Small intestine (tissue), 7 donors: ENCODE measurements at regions not wholly inside any gene's neighbourhood (a gene's known extent, or its start where the extent isn't known, plus 50 kb on each side); places are given as distances from the start of the nearest gene placed in this dataset.

Source experiments
- DNase-seq, 2 donors: peaks; one replicate each; pipeline versions ENCODE4 v3.0.0 to v3.0.0-alpha.2; 2013
- FAIRE-seq: peaks from 2 replicates; lab custom pipeline; 2012; peaks lifted over from hg19 to GRCh38; lab: Jason Lieb, UNC
- H3K27ac ChIP-seq, 3 donors: one replicate each; pipeline ENCODE4 v1.5.1; 2013; ENCODE audit warnings: low read length in 2 of 3, mild to moderate bottlenecking in 2 of 3, control low read depth in 1 of 3, inconsistent platforms in 1 of 3, low read depth in 1 of 3, moderate library complexity in 1 of 3
- H3K27me3 ChIP-seq, 3 donors: one replicate each; pipeline ENCODE4 v1.6.1; 2013; ENCODE audit warnings: low read length in 3 of 3, inconsistent platforms in 1 of 3; ENCODE audit not compliant: control insufficient read depth in 3 of 3, insufficient read depth in 3 of 3
- H3K36me3 ChIP-seq, 3 donors: one replicate each; pipeline ENCODE4 v1.6.1; 2013; ENCODE audit warnings: low read length in 3 of 3, inconsistent platforms in 1 of 3, low read depth in 1 of 3, mild to moderate bottlenecking in 1 of 3, moderate library complexity in 1 of 3; ENCODE audit not compliant: control insufficient read depth in 3 of 3, insufficient read depth in 2 of 3
- H3K4me1 ChIP-seq, 3 donors: one replicate each; pipeline ENCODE4 v1.6.1; 2013; ENCODE audit warnings: low read length in 2 of 3, inconsistent platforms in 1 of 3, low read depth in 1 of 3, mild to moderate bottlenecking in 1 of 3, moderate library complexity in 1 of 3; ENCODE audit not compliant: control insufficient read depth in 3 of 3, insufficient read depth in 2 of 3
- H3K4me3 ChIP-seq, 3 donors: one replicate each; pipeline ENCODE4 v1.5.1; 2013; ENCODE audit warnings: low read length in 3 of 3, control low read depth in 1 of 3, inconsistent platforms in 1 of 3, low read depth in 1 of 3, mild to moderate bottlenecking in 1 of 3, moderate library complexity in 1 of 3
- H3K9me3 ChIP-seq, 2 donors: one replicate each; pipeline ENCODE4 v1.6.1; 2013; ENCODE audit warnings: low read depth in 1 of 2, low read length in 1 of 2; ENCODE audit not compliant: control insufficient read depth in 2 of 2, insufficient read depth in 1 of 2
- WGBS, 3 donors: extraction: QIAGEN DNeasy Blood & Tissue Kit; methylation state at CpG; one replicate each; pipeline ENCODE4 v1.1.7; 2013; 5-methylcytosine and 5-hydroxymethylcytosine counted together
- donor health status: healthy with polysubstance abuse.
- donor health status: control.
- donor health status: control.
- donor health status: Bipolar disorder and iron deficiency.
- donor health status: healthy.

DNA sequence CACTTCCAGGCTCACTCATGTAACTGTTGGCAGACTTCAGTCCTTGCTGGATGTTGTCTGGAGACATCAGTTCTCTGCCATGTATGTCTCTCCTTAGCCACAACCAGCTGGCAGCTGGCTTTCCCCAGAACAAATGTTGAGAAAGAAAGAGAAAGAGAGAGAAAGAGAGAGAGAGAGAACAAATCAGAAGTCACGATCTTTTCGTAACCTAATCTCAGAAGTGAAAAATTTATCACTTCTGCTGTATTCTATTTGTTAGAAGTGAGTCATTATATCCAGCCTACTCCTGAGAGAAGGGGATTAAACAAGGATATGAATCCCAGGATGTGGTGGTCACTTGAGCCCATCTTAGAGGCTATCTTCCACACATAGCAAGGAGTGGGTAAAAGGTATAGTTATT is 101.2 kb downstream of the BTG1 start:
- Histone ChIP-seq H3K9me3 (no peaks in the 10 kb centered on the region), H3K4me1 (no peaks in the 10 kb centered on the region), H3K27me3 (no peaks in the 10 kb centered on the region), H3K4me3 (no peak overlapping the region), H3K27ac (no peak overlapping the region), H3K36me3 (no peaks in the 10 kb centered on the region)
- WGBS, 3 donors = 82 to 91% (median 89%) methylated on average over 2 of the region's 2 CpGs
- FAIRE-seq (no peak), DNase-seq (no peak)

DNA sequence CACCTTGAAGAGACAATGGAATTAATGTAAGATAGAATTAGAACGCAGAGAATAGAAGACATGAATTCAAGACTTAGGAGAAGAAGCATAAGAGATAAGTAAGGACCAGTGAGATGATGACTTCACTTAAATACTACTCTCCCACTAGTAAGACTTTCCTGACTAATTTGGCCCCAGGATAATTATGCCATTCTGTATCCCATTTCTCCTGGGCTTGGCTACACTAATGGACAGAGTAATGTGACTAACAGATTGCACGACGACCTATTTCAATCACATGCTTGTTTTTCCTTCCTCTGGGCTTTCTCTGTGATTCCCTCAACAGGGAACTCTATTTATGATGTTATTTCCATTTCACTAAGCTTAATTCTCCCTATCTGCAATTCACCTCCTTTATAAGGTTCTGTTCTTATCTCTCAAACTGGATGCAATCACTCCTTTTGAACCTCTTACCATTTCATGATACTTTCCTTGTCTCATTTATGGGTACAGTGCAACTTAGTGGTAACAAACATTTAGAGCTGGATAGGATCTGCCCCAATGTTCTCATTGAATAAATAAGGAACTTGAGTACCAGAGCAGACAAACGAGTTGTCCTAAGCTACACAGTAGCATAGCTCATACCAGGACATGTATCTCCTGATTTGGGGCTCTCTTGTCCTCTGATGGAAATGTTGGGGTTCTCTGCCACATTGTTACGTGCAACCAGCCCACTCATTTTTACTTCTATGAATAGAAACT is 102.7 kb downstream of the BTG1 start:
- Histone ChIP-seq H3K4me1 (no peaks in the 10 kb centered on the region), H3K4me3 (no peak overlapping the region), H3K27me3 (no peaks in the 10 kb centered on the region), H3K27ac (no peak overlapping the region), H3K36me3 (no peaks in the 10 kb centered on the region), H3K9me3 (no peaks in the 10 kb centered on the region)
- DNase-seq = no peak
- 92 to 94% (median 93%) methylated on average over 5 of the region's 5 CpGs for WGBS, 3 donors
- no peak for FAIRE-seq

DNA sequence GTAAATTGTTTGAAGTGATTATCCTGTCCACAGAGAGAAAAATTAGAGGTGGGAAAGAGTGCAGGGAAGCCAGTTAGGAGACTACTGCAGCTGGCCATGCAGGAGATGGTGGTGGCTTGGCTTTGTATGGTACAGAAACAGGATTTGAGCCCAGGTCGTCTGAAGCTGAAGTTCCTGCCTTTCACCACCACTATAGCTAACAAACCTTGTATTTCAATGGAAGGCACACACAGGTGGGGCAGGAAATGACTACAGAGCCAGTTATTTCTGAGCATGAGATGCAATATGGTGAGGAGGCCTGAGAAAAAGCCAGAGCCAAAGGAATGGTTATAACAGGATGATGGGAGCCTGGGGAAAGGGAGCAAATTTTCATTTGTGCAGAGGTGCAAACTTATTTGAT is 103.9 kb downstream of the BTG1 start:
- DNase-seq = no peak
- Histone ChIP-seq H3K36me3 (no peaks in the 10 kb centered on the region), H3K27ac (no peak overlapping the region), H3K4me1 (no peaks in the 10 kb centered on the region), H3K27me3 (no peaks in the 10 kb centered on the region), H3K4me3 (no peak overlapping the region), H3K9me3 (no peaks in the 10 kb centered on the region)
- FAIRE-seq = no peak
- WGBS, 3 donors = 38 to 53% (median 46%) methylated on average over 1 of the region's 1 CpG

DNA sequence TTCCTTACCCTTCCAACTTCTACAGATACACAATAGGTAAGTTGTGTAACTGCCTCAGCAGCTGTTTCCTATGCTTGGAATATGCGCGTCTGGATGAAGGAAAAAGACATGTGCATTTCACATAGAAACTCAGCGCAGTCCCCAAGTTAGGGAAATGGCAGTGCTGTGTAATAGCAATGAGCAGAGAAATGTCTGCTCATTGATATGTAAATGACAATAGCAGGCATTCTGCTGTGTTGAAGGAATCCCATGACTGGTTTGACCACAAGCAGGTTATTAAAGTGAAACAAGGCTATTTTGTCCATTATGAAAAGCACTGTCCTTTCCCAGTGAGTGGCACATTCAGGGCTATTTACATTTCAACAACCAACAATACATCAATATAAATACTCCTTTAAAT is 106.6 kb downstream of the BTG1 start:
- no peaks in the 10 kb centered on the region for H3K9me3 ChIP-seq
- no peak overlapping the region for H3K4me3 ChIP-seq
- H3K27me3 ChIP-seq = no peaks in the 10 kb centered on the region
- H3K4me1 ChIP-seq = peaks cover 2 to 8% (median 2%) of the 10 kb centered on the region in 3 donors
- FAIRE-seq (no peak), DNase-seq (no peak)
- no peaks in the 10 kb centered on the region for H3K36me3 ChIP-seq
- WGBS, 3 donors = 83 to 96% (median 94%) methylated on average over 3 of the region's 3 CpGs
- H3K27ac ChIP-seq = no peak overlapping the region

DNA sequence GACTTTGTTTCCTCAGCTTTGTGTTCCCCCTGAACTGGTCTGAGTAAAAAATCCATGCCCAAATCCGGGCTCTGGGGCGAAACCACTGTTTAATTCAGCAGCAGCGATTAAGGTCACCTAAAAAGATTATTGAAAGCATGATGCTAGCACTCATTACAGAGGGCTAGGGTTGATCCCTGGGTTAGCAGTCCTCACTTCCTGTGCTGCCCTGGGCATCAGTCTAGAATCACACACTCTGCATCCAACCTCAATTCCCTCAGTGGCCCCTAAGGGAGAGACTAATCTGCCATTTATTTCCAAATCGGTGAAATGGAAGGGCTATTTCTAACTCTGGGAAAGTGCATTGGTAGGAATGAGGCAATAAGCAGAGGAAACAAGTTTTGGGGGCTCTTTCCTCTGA is 107.2 kb downstream of the BTG1 start:
- Histone ChIP-seq H3K9me3 (no peaks in the 10 kb centered on the region), H3K4me1 (peaks cover 2 to 8% (median 6%) of the 10 kb centered on the region in 3 donors), H3K27me3 (no peaks in the 10 kb centered on the region), H3K27ac (no peak overlapping the region), H3K4me3 (no peak overlapping the region), H3K36me3 (no peaks in the 10 kb centered on the region)
- 91 to 96% (median 92%) methylated on average over 4 of the region's 4 CpGs for WGBS, 3 donors
- FAIRE-seq (no peak), DNase-seq (no peak)

DNA sequence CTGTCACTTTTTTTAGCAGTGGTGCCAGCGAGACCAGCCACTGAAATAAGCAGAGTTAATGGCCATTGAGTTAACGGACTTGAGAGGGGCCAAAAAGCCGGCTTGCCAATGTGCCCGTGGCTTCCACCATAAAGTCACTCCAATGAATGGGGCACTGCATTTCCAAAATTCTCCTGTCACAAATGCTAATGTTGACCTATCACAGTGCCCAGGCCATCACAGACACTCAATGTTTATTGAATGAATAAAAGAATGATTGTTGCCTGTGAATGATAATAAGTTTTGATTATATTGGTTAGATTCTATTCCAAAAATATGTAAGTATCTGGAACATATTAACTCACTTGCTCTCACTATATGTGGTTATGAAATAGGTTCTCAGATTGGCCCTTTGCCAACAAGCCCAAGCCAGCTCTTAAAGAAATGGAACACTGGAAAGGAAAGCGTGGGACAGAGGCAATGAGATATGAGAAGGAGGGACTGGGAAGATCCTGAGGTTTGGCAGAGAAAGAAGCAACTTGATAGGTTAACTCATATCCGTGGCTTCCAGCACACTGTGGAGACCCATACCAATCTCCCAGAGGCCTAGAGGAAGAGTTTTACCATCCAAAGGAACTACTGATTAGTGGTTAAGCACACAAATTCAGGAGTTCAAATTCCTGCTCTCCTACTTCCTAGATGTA is 108.7 kb downstream of the BTG1 start:
- Histone ChIP-seq H3K27me3 (no peaks in the 10 kb centered on the region), H3K36me3 (no peaks in the 10 kb centered on the region), H3K27ac (no peak overlapping the region), H3K4me3 (no peak overlapping the region), H3K9me3 (no peaks in the 10 kb centered on the region), H3K4me1 (peaks cover 3 to 12% (median 6%) of the 10 kb centered on the region in 3 donors)
- 95 to 97% (median 95%) methylated on average over 6 of the region's 6 CpGs for WGBS, 3 donors
- DNase-seq (peak in 1 of 2 donors; percentile 40), FAIRE-seq (no peak)

DNA sequence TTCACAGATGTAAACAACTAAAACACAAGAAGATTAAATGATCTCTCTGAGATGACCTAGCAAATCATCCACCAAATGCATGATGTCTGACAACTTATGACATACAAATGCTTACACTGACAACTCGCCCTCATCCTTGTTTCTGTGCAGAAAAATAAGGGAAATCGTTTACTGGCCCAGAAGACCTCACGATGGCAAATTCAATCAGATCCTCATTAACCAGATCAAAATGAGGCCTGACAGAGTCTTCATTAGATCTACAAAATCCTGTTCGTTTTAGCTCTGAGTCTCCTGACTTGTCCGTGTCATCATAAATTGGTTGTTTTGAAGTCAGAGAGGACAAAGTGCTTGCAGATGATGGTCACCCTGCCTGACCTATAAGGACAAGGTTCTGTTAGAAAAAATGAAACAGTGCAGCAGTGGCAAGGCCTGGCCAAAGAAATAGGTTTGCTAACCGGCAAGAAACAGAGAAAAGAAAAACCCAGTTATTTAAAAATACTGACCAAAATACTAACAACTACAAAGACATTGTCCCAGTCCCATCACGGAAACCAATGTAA is 109.5 kb downstream of the BTG1 start:
- FAIRE-seq = no peak
- Histone ChIP-seq H3K27ac (peak overlapping the region in 2 of 3 donors; percentile 11), H3K4me3 (no peak overlapping the region), H3K4me1 (peaks cover 3 to 12% (median 6%) of the 10 kb centered on the region in 3 donors), H3K36me3 (no peaks in the 10 kb centered on the region), H3K9me3 (no peaks in the 10 kb centered on the region), H3K27me3 (no peaks in the 10 kb centered on the region)
- DNase-seq = peak; percentile 12 to 48
- 73 to 84% (median 82%) methylated on average over 7 of the region's 7 CpGs for WGBS, 3 donors

DNA sequence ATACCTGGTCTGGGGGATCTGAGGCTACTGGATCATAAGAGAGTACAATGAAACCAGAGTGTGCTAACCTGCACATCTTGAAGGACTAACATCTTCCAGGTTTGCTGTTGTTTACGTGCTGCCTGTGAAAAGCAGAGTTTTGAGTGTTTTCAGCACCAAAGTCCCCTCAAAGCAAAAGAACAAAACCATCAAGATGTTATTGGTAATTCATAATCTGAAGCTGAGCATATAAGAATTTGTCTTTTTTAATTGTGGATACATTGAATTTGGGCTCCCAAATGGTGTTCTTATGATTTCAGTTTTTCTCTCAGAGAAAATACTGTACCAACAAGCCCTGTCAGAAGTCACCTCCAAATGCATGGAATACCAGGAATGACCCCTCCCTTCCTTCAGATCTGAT is 110.2 kb downstream of the BTG1 start:
- WGBS, 3 donors = 43 to 63% (median 61%) methylated on average over 1 of the region's 1 CpG
- Histone ChIP-seq H3K27ac (peak overlapping the region in 1 of 3 donors; percentile 69), H3K9me3 (no peaks in the 10 kb centered on the region), H3K27me3 (no peaks in the 10 kb centered on the region), H3K4me1 (peaks cover 3 to 12% (median 6%) of the 10 kb centered on the region in 3 donors), H3K4me3 (no peak overlapping the region), H3K36me3 (no peaks in the 10 kb centered on the region)
- FAIRE-seq = no peak
- DNase-seq = no peak
